NCI-H748 (cell line): ENCODE measurements at regions not wholly inside any gene's neighbourhood (a gene's known extent, or its start where the extent isn't known, plus 50 kb on each side); places are given as distances from the start of the nearest gene placed in this dataset.

Source experiments
- DNase-seq: peaks from one replicate; lab custom pipeline; 2025; ENCODE audit not compliant: unreplicated experiment; lab: John Stamatoyannopoulos, UW

DNA sequence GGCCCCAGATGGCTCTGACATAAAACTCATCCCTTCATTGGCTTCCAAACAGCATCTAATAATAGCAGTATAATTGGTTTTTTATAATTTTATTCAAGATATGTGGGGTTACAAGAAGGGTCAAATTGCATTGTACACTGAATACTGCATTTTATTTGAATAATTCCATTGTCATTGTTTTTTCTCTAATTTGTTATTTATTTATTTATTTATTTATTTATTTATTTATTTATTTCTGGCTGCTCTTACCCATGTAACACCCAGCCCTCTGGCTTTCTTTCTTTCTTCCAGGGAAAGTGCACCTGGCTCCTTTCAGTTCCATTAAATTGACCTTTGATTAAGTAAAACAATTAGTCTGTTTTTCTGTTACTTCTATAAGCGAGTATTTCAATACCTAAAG lies 210.1 kb downstream of the CDH9 start:
- DNase-seq, result no peak

DNA sequence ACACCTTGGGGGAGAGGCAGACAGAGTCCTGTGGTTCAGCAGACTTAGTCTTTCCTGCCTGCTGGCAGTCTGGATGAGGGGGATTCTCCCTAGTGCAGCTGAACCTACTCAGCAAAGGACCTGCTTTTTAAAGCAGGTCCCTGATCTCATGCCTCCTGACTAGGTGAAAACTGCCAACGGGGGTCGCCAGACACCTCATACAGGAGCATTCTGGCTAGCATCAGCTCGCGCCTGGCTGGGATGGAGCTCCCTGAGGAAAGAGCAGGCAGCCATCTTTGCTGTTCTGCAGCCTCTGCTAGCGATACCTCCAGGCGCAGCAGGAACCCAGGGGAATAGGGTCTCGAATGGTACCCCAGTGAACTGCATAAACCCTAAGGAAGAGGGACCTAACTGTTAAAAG lies 225.2 kb downstream of the CDH9 start:
- DNase-seq, result no peak

DNA sequence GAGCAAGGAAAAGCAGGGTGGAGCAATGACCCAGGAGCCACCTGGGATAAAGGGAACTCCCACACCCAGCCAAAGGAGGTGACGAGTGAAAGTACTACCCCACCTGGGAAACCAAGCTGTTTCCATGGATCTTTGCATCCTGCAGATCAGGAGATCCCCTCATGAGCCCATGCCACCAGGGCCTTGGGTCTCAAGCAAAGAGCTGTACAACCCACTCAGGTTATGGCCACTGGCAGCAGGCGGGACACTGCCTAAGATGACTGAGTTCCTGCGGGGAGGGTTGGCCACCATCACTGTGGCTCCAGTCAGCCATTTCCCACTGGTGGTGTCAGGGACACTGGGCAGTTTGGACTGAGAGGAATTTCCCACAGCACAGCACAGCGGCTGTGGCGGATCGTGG lies 225.7 kb downstream of the CDH9 start:
- no peak for DNase-seq

DNA sequence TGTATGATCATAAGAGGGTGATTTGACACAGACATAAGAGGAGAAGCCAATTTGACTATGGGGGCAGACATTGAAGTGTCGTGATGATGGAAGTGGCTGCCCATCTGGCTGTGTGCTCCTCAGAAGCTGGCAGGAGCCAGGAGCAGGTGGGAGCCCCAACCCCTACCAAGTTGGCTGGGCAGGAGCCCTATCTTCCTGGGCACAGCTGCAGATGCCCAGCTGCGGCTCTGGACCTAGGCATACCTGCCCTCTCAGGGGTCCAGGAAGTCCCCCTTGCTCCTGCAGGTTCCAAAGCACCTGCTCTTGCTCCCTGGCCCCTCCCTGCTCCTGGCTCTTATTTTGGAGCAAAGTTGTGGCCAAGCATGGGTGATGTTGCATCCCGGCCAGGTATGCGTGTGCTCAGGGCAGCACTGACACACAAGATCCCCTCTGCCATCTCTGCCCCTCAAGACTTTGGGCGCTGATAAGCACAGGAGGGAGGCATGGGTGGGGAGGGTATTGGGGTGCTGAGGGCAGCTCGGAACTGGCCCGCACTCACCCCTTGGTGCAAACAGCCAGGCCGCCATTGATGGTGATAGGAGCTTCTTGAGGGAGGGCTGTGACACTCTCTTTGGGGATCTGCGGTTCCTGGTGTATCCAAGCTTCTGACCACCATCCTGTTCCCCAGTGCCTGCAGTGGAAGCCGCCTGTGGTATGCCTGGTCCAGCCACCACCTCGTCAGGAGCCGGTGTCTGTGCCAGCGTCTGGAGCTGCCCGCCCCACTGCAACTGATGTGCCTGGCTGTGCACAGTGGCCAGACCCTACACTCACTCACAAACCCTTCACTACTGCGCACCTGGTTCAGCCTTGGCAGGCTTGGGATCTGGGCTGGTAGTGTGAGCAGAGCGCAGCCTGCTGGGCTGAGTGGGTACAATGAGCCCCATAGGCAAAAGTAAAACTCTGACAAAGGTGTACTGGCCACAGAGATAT lies 230.9 kb downstream of the CDH9 start:
- peak; percentile 49 for DNase-seq

DNA sequence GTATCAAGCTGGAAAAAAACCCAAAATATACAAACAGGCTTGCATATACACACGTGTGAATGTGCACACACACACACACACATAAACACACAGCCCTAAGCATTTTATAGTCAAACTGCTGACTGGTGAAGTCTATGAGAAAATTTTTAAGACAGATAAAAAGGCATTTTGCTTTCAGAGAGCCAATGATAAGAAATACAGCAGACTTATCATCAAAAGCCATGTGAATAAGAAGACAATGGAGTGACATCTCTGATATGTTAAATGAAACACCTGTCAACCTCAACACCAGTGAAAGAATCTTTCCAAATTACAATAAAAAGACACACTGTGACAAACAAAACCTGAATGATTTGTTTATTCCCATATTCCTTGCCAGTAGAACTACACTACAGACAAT lies 233.3 kb downstream of the CDH9 start:
- DNase-seq, result peak; percentile 61

DNA sequence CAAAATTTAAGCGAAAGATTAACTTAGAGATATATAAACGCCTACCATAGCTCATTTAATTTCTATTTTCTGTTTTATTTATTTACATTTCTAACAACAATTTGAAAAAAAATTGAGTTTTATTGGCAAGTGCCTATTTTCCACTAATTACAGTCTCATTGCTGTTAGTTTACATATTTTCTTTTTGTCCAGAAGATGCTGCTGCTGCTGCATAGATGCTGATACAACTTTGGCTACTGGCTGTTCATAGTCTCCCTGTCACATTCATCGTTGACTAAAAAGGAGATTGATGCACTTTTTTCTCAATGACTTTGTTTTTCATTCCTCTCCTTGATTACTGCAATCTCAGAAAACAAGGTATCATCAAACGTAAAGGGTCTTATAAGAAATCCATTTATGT lies 235.4 kb downstream of the CDH9 start:
- no peak for DNase-seq

DNA sequence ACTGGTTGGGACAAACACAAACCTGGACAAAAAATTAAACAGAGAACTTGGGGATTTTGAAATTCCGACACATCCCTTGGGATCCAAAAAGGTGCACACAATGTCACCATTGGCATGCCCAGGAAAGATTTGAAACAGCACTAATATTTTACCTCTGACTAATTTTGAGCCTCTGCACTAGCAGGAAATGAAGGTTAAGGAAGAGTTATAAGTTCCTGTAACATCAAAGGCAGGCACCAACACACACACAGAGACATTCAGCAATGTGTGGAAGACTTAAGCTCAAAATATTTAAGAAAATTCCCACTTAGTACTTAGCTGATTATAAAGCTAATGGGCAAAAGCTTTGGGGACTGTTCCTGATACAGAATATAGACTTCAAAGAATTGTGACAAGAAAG lies 247.0 kb downstream of the CDH9 start:
- DNase-seq, result no peak

DNA sequence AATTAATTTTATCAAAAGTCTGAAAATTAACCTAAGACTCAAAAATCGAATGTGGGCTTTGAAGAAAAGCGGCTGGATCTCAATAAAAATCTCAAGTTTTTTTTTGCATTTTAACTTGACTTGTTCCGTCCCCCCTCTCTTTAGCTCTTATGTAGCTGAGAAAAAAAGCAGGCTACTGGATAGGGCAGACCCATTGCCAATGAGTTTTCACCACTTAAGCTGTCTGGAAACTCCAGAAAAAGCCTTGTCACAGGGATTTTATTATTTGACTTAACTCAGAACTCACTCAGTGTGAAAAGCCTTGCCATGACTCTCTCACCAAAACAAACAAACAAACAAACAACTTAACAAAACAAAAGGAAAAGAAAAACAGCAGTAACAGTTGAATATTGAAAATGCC lies 247.4 kb downstream of the CDH9 start:
- DNase-seq, result no peak

DNA sequence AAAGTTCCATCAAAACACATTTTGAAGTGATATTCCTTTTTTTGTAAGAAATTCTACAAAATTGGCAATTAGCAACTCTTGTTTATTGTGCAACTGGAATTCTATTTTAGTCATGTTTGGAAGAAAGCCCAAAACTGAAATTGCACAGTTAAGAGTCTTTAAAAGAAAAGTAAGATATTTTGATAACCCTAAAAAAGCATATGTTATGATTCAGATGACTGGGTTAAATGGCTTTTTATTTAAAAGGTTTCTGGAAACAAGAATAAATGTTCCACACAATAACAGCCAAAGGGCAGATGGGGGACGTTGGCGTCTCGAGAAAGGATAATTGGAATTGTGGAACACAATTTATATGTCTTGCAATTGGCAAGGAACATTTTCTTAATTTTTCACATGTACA lies 275.2 kb downstream of the CDH9 start:
- DNase-seq, result no peak

DNA sequence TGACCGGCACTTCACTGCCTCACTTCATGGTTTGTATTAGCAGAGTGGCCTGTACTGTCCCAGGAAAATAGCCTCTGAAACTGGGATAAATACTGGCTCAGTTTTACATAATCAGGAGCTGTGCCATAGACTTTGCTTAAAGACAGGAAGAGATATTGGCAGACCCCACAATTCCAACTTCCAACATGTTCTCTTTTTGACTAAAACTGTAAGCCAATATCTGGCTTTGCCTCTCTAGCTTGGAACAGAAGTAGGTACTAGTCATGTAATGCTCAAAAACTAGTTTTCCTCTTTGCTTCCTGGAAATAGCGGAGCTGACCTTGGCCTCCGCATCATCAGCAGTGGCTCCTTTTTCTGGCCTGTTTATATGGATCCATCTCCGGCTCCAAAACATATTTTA lies 276.9 kb downstream of the CDH9 start:
- DNase-seq, result no peak

DNA sequence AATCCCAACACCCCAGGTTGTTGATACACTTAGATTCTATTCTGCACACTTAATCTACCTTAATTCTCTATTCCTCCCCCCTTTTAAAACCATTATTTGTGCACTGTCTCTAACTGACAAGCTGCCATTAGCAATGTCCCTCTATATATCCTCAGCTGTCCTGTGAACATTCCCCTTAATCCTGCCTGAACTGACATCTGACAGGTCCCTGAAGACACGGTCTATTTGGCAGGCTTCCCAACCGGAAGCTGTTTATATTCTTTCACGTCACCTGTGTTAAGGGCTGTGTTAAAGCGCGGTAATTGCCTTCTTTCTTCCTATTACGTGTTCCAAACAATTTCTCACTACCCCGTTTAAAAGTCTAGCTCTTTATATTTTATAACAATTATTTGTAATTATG lies 277.3 kb downstream of the CDH9 start:
- DNase-seq, result peak; percentile 100

DNA sequence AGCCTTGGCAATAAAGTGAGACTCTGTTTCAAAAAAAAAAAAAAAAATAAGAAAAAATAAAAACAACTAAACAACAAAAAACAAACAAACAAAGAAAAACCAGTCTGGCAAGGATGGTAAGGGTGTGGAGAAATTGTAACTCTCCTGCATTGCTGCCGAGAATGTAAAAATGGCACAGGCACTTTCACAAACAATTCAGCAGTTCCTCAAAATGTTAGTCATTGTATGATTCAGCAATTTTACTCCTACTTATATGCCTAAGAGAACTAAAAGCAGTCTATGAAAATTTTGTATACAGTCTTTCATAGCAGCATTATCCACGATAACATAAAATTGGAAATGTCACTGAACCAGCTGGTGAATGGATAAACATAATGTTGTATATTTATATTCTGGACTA lies 280.4 kb downstream of the CDH9 start:
- no peak for DNase-seq

DNA sequence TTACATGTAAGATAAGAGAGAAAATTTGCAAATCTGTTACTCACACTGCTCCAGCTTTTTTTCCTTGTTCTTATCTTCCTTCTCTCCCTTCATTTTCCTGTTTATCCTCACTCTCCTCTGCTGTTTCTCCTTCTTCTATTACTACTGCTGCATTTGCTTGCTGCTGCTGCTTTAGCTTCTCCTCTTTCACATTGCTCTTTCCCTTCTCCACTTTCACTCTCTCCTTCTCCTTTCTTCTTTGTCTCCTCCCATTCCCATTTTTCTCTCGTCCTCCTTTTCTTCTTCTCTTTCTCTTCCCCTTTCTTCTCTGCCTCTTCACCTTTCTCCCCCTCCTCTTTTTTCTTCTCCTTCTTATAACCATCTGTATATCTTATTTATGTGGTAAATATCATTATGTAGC lies 288.6 kb downstream of the CDH9 start:
- no peak for DNase-seq

DNA sequence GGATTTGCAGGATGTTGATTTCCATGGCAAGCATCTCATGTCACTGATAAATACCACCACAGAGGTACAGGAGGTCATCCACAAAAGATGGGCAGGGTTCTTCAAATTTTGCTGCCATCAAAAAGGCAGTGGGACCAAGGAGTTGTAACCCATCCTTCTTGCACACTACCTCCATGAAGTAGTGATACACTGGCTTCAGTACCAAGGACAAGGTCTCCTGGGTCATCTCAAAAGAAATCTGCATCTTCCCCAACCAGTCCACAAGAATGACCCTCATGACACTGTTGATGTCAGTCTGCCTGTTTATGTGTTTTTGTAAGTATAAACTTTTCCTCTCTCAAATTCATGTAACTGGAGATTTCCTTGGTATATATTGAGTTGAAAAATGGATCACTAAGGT lies 298.2 kb downstream of the CDH9 start:
- DNase-seq, result no peak

DNA sequence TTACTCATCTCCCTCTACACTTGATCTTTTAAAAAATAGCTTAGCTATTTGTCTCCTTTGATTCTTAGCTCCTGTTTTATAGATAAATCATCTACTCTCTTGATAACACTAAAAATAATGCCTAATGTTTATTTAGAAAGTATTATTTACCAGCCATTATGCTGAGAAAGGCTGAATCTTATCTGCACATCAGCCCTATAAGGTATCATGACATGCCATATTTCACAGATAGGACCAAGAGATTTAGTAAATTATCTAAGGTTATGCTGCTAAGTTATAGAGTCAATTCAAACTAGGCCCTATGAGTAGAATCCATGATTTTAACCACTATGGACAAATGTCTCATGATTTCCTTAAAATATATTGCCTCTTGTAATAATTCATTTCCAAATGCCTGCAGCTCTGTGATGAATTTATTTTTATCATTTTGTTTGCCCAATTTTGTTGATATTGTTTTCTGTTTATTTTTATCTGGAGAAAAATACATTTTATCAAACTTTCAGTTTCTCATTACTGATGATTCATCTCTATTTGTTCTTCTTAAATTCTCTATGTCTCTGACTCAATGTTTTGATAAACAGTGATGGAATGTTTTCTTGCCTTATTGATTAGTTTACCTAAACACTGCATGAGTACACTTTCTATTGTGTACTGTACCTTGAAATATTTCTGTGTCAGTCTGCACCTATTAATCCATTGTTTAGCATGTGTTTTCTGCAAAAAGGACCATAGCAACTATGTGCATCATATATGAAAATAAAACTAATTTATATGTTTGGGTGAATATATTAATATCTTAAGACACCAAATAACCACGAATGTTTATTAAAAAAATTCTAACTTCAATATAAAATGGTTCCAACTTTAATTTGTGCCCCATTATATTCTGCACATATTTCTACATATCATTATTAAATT lies 300.8 kb downstream of the CDH9 start:
- no peak for DNase-seq

DNA sequence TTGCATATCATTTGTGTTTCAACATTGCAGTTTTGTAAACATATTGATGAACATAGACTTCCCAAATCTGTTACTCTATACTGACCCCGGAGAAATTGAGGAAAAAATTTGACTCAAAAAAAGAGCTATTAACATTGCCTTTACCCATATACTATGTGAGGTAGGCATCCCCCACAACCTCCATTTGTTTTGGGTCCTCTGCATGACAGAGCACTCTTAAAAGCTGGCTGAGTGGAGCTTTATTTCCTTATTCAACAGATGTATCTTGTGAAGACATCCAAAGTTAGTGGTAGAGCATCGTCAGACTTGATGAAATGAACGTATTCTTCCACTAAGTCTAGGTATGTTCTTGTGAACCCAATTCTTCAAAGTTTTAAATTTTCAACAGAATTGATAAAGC lies 310.5 kb downstream of the CDH9 start:
- no peak for DNase-seq

DNA sequence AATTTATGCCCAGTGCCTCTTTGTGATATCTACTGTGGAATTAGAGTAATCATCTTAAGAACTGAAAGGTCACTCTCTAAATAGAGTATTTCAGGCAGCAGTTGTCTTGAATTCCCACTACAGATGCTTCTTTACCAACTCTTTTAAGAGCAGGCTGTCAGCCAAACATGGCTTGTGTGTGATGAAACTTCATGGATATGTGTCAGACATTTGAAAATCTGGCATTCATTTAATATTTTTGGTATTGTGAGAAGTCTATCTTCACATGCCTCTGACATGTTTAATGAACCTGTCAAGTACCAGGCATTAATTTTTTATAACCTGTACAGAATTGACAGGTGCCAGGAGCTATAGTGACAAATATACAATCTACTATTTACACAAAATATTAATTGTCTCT lies 318.6 kb downstream of the CDH9 start:
- DNase-seq, result no peak

DNA sequence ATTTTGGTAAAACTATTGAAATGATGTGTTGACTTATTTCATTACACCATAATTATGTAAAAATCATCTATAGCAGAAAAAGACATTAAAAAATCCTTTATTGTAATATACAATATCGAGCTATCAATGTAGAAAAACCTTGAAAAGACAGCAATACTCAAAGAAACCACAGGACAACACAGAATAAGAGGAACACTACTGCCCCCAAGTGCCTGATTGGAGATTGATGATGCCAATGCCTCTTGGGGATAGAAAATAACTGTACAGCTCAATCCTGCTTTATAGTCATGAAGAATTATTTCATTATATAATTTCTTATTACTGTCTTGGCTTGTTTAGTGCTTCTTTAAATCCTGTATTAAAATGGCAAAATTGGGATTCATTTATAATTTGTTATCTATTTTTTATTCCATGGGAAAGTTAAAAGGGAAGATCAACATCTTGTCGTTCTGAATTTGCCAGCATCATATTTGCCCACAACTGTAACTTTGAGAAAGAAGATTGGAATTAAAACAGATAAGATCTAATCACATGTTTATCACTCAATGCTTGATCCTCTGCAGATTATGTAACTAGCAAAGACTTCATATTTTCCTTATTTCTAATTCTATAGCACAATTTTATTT lies 337.5 kb downstream of the CDH9 start:
- peak; percentile 92 for DNase-seq

DNA sequence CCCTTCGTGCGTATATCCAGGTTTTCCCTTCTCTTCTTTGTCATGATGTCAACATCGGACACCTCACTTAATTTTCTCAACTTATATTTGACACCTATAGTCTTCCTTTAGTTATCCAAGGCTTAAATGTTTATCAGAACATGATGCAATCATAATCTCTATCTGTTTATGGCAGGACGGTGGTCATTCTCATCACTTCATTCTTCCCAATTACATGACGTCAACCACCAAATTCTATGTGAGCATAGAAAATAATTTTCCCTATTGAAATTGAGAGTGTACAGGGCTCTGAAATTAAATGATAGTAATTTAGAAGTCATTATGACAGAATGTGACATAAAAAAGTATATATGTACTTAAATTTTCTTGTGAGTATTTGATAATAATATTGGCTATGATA lies 345.4 kb downstream of the CDH9 start:
- no peak for DNase-seq

DNA sequence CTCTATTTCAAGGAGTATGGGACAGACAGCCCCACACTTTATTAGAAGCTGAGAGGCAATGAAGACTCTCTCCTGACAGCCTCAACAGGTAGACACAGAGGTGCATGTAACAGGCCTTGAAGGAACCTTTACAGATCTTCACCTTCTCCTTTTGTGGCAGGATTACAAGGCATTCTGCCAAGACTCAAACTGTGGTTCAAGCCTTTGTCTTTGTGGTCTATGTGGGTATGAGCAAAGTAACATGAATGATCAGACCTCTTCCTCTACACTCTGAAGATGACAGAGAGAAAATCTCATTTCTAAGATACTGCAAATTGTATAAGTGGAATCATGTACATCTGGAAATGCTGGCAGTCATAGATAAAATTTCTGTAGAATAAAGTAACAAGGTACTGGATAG lies 346.9 kb downstream of the CDH9 start:
- DNase-seq, result no peak

DNA sequence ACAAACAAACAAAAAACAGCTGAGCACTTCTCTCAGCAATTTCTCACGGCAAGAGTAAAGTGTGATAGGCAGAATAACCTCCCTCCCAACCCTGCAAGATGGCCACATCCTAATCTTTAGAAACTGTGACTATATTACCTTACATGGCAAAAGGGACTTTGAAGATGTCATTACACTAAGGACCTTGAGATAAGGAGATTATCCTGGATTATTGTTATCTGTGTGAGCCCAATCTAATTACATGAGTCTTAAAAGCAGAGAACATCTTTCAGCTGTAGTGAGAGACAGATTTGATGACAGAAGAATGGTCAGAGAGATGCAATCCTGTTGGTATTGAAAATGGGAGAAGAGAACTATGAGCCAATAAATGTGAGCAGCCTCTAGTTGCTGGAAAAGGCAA lies 347.9 kb downstream of the CDH9 start:
- no peak for DNase-seq

DNA sequence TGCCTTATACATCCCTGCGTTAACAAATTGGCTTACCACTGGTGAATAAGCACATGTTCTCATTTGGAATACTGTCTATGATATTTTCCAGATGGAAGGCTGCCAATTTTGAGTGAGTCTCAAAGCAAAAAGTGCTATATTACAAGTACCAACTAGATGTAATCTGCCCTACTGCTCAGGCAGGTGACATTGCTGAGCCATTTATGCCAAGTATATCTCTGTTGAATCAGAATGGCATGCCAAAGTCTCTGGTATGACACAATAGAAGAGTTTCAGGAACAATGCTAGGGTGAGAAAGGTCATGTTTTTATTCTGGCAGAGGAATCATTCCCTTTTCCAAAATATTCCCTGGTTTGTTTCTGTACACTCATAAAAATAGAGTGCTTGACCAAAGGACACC lies 356.5 kb downstream of the CDH9 start:
- DNase-seq, result no peak
